GM06990 (cell line): ENCODE measurements at regions not wholly inside any gene's neighbourhood (a gene's known extent, or its start where the extent isn't known, plus 50 kb on each side); places are given as distances from the start of the nearest gene placed in this dataset.

Experiments used
- DNase-seq: peaks from one replicate; pipeline ENCODE4 v3.0.0-alpha.2; 2011; ENCODE audit not compliant: insufficient read length; ENCODE audit errors: extremely low read depth
- H3K27me3 ChIP-seq: replicated peaks from 2 replicates; pipeline ENCODE4 v1.6.0; 2011; ENCODE audit warnings: low read length; ENCODE audit not compliant: control insufficient read depth, insufficient read depth
- H3K36me3 ChIP-seq: 2 replicates; pipeline ENCODE4 v1.5.1; 2011; ENCODE audit warnings: low read length; ENCODE audit not compliant: control insufficient read depth, insufficient read depth
- H3K4me3 ChIP-seq: replicated peaks from 2 replicates; pipeline ENCODE4 v1.5.1; 2011; ENCODE audit warnings: low read depth, mild to moderate bottlenecking, control low read depth, low read length
- CTCF ChIP-seq: IDR thresholded peaks from 2 replicates; pipeline ENCODE4 v1.5.1; 2011; ENCODE audit warnings: low read length, control low read depth, mild to moderate bottlenecking, inconsistent platforms; ENCODE audit not compliant: insufficient read depth, poor library complexity, severe bottlenecking

GRCh38 chr4:106676173-106676921 lies 307.8 kb upstream of the GIMD1 start:
- no peak for DNase-seq

GRCh38 chr4:106671716-106672115 lies 303.1 kb upstream of the GIMD1 start:
- Histone ChIP-seq H3K36me3 (no peaks in the 10 kb centered on the region), H3K27me3 (no peaks in the 10 kb centered on the region), H3K4me3 (no peak overlapping the region)
- DNase-seq, result no peak
- no peak for TF ChIP-seq CTCF

More at GRCh38 chr4:106676173-106676921, 307.8 kb upstream of the GIMD1 start:
- Histone ChIP-seq H3K27me3 (no peaks in the 10 kb centered on the region), H3K4me3 (no peak overlapping the region), H3K36me3 (no peaks in the 10 kb centered on the region)
- TF ChIP-seq CTCF, result no peak

GRCh38 chr4:106670976-106671375 lies 302.4 kb upstream of the GIMD1 start:
- no peak for TF ChIP-seq CTCF
- no peaks in the 10 kb centered on the region for H3K36me3 ChIP-seq
- DNase-seq, result no peak
- no peak overlapping the region for H3K4me3 ChIP-seq
- no peaks in the 10 kb centered on the region for H3K27me3 ChIP-seq

- Histone ChIP-seq H3K27me3 (no peaks in the 10 kb centered on the region), H3K36me3 (no peaks in the 10 kb centered on the region), H3K4me3 (no peak overlapping the region)
- no peak for DNase-seq
- no peak for TF ChIP-seq CTCF
Observed at GRCh38 chr4:106659371-106659770, 290.8 kb upstream of the GIMD1 start.

GRCh38 chr4:106652095-106652494 lies 283.5 kb upstream of the GIMD1 start:
- Histone ChIP-seq H3K4me3 (no peak overlapping the region), H3K27me3 (no peaks in the 10 kb centered on the region), H3K36me3 (no peaks in the 10 kb centered on the region)
- no peak for TF ChIP-seq CTCF
- no peak for DNase-seq
